ENCODE measurements at regions not wholly inside any gene's neighbourhood (a gene's known extent, or its start where the extent isn't known, plus 50 kb on each side); places are given as distances from the start of the nearest gene placed in this dataset.

DNA sequence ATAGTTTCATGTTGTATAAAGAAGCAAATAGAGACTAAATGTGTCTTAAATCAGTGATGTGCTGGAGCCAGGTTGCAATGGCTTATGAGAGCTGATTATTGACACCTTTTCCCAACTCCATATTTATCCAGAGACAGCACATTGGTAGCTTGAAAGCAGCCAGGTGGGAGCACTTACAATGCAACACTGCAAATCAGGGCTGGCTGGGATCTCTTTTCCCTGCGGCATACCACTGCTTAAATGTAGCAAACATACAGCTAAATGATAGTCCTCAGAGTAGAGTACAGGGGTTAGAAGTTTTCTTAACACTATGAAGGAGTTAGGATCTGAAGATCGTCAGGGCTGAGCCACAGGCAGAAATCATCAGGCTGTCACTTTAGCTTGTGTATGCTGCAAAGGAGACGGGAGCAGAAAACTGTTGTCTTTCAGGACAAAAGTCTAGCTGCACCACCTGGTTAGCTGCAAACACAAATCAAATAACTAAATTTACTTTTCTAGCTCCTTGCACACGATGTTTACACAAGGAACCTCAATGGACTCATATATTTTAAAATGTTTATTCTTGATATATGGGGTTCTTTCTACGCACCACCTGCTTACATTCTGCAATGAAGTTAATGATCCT lies 527.3 kb downstream of the TLL1 start:
- TF ChIP-seq, protein P1, sequence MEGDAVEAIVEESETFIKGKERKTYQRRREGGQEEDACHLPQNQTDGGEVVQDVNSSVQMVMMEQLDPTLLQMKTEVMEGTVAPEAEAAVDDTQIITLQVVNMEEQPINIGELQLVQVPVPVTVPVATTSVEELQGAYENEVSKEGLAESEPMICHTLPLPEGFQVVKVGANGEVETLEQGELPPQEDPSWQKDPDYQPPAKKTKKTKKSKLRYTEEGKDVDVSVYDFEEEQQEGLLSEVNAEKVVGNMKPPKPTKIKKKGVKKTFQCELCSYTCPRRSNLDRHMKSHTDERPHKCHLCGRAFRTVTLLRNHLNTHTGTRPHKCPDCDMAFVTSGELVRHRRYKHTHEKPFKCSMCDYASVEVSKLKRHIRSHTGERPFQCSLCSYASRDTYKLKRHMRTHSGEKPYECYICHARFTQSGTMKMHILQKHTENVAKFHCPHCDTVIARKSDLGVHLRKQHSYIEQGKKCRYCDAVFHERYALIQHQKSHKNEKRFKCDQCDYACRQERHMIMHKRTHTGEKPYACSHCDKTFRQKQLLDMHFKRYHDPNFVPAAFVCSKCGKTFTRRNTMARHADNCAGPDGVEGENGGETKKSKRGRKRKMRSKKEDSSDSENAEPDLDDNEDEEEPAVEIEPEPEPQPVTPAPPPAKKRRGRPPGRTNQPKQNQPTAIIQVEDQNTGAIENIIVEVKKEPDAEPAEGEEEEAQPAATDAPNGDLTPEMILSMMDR (conservative IDR thresholded peaks at IDR 0.05; ENCODE audit: low read length) = no peak
- no peak for TF ChIP-seq EZH2phosphoT487 (IDR thresholded peaks at IDR 0.05; ENCODE audit: borderline replicate concordance)
